Smooth muscle cell (in vitro differentiated cells): ENCODE measurements at regions not wholly inside any gene's neighbourhood (a gene's known extent, or its start where the extent isn't known, plus 50 kb on each side); places are given as distances from the start of the nearest gene placed in this dataset.

Source experiments
- DNase-seq: peaks from one replicate; lab custom pipeline; 2025; ENCODE audit not compliant: unreplicated experiment; lab: John Stamatoyannopoulos, UW
- H2AFZ ChIP-seq: fragments of 200-600 bp; sonication (generic); 2 replicates; pipeline ENCODE4 v1.6.0; 2016; ENCODE audit warnings: antibody characterized with exemption, low read depth, mild to moderate bottlenecking
- H3F3A ChIP-seq: fragments of 200-600 bp; sonication (generic); 2 replicates; pipeline ENCODE4 v1.6.0; 2017; ENCODE audit warnings: antibody characterized with exemption, low read depth
- H3K27ac ChIP-seq: fragments of 200-600 bp; sonication (generic); 2 replicates; pipeline ENCODE4 v1.5.1; 2016; ENCODE audit warnings: low read depth, mild to moderate bottlenecking
- H3K27me3 ChIP-seq: fragments of 200-600 bp; sonication (generic); 2 replicates; pipeline ENCODE4 v1.6.1; 2016; ENCODE audit warnings: low read depth, mild to moderate bottlenecking
- H3K36me3 ChIP-seq: fragments of 200-600 bp; sonication (generic); 2 replicates; pipeline ENCODE4 v1.5.1; 2016; ENCODE audit warnings: low read depth
- H3K4me1 ChIP-seq: fragments of 200-600 bp; sonication (generic); 2 replicates; pipeline ENCODE4 v1.5.1; 2016; ENCODE audit warnings: low read depth
- H3K4me2 ChIP-seq: fragments of 200-600 bp; sonication (generic); 2 replicates; pipeline ENCODE4 v1.6.0; 2016; ENCODE audit warnings: mild to moderate bottlenecking
- H3K4me3 ChIP-seq: fragments of 200-600 bp; sonication (generic); 2 replicates; pipeline ENCODE4 v1.5.1; 2016; ENCODE audit warnings: mild to moderate bottlenecking
- H3K79me2 ChIP-seq: fragments of 200-600 bp; sonication (generic); 2 replicates; pipeline ENCODE4 v1.6.0; 2016; ENCODE audit warnings: low read depth, mild to moderate bottlenecking
- H3K9ac ChIP-seq: fragments of 200-600 bp; sonication (generic); 2 replicates; pipeline ENCODE4 v1.6.0; 2016; ENCODE audit warnings: low read depth
- H3K9me3 ChIP-seq: fragments of 200-600 bp; sonication (generic); replicated peaks from 2 replicates; pipeline ENCODE4 v1.5.1; 2016; ENCODE audit warnings: low read depth
- H4K20me1 ChIP-seq: fragments of 200-600 bp; sonication (generic); 2 replicates; pipeline ENCODE4 v1.6.0; 2016; ENCODE audit warnings: low read depth
- WGBS: methylation state at CpG from one replicate; pipeline ENCODE4 v1.1.7; 2016; ENCODE audit warnings: low lambda C conversion rate; 5-methylcytosine and 5-hydroxymethylcytosine counted together
- TF ChIP-seq, protein P1 (sequence below): fragments of 200-600 bp; sonication (generic); IDR thresholded peaks from 2 replicates; pipeline ENCODE4 v1.5.1; 2017; ENCODE audit warnings: borderline replicate concordance, mild to moderate bottlenecking, antibody characterized with exemption; ENCODE audit not compliant: insufficient read depth, poor library complexity, severe bottlenecking

DNA sequence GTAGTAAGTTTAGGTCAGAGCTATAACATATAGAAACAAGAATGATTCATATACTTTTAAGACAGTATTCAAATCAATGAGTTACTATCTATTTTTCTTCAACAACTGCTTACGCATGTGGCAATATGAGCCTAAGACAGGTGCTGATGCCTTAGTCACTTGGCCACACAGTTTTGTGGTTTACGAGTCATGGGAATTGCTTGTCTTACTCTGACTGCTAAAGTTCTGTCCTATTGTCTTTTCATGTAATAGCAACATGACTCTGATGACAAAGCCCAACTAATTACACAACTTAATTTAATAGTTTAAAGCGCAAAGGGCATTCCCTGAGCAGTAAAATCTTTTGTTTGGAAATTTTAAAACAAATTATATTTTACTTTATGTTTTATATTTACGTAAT lies 159.3 kb upstream of the CENPW start:
- Histone ChIP-seq H2AFZ (no peak overlapping the region), H3K4me2 (no peak overlapping the region), H3K27ac (peak overlapping the region; percentile 20), H3K27me3 (no peaks in the 10 kb centered on the region), H3K79me2 (no peaks in the 10 kb centered on the region), H3K9ac (no peak overlapping the region), H3K4me3 (no peak overlapping the region), H3F3A (no peaks in the 10 kb centered on the region), H3K9me3 (no peaks in the 10 kb centered on the region), H3K4me1 (peaks cover 14% of the 10 kb centered on the region), H3K36me3 (no peaks in the 10 kb centered on the region), H4K20me1 (no peaks in the 10 kb centered on the region)
- WGBS: 72% methylated on average over 4 of the region's 4 CpGs
- DNase-seq: no peak
- TF ChIP-seq, protein P1, sequence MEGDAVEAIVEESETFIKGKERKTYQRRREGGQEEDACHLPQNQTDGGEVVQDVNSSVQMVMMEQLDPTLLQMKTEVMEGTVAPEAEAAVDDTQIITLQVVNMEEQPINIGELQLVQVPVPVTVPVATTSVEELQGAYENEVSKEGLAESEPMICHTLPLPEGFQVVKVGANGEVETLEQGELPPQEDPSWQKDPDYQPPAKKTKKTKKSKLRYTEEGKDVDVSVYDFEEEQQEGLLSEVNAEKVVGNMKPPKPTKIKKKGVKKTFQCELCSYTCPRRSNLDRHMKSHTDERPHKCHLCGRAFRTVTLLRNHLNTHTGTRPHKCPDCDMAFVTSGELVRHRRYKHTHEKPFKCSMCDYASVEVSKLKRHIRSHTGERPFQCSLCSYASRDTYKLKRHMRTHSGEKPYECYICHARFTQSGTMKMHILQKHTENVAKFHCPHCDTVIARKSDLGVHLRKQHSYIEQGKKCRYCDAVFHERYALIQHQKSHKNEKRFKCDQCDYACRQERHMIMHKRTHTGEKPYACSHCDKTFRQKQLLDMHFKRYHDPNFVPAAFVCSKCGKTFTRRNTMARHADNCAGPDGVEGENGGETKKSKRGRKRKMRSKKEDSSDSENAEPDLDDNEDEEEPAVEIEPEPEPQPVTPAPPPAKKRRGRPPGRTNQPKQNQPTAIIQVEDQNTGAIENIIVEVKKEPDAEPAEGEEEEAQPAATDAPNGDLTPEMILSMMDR: no peak

DNA sequence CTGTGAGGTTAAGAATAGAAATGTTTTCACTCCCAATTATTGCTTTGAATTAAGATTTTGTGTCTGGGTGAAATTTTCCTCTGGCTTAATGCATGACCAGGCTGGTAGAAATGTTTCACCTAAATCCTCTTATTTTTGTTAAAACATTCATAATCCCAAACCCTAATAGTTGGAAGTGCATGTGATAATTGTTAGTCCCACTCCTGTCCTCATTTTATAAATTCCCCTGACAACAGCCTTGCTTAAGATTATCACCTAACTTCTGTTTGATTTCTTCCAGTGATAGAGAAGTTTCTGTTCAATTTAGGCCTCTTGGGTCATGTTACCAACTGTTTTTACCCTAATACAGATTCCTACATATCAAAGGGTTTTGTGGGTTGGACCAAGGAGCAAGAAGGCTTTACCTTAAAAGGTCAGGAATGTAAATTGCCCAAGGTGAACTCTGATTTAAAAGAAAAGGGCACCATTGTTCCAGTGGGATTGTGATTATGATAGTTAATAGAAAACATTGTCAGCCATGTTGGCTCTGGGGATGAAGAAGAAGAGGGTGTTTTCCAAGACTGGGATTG lies 158.7 kb upstream of the CENPW start:
- TF ChIP-seq, protein P1: no peak
- Histone ChIP-seq H4K20me1 (no peaks in the 10 kb centered on the region), H3K4me1 (peaks cover 14% of the 10 kb centered on the region), H3K27me3 (no peaks in the 10 kb centered on the region), H3F3A (no peaks in the 10 kb centered on the region), H3K79me2 (no peaks in the 10 kb centered on the region), H3K36me3 (no peaks in the 10 kb centered on the region), H2AFZ (no peak overlapping the region), H3K9ac (no peak overlapping the region), H3K4me2 (no peak overlapping the region), H3K9me3 (no peaks in the 10 kb centered on the region), H3K4me3 (no peak overlapping the region), H3K27ac (peak overlapping the region; percentile 20)
- DNase-seq: no peak

DNA sequence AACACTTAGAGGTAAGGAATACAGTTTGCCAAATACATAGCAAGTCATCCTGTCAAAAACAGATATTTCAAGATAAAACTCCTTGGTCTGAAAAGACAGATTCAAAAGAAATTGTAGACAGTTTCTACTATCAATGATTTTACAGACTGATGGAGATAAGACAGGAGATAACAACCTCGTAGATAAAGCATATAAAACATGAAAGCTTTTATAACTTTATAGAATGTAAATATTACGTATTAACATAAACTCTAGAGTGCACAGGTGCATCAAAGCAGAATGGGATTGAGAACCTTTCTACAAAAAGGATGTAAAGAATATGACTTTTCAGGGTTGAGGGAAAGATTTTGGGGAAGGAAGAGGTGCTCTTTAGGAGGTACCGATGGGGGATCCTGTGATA lies 158.0 kb upstream of the CENPW start:
- no peaks in the 10 kb centered on the region for H3K36me3 ChIP-seq
- WGBS: 92% methylated on average over 3 of the region's 3 CpGs
- TF ChIP-seq, protein P1: no peak
- H3K4me3 ChIP-seq: no peak overlapping the region
- no peaks in the 10 kb centered on the region for H4K20me1 ChIP-seq
- H3F3A ChIP-seq: no peaks in the 10 kb centered on the region
- no peaks in the 10 kb centered on the region for H3K27me3 ChIP-seq
- no peak overlapping the region for H2AFZ ChIP-seq
- H3K4me1 ChIP-seq: peaks cover 14% of the 10 kb centered on the region
- no peaks in the 10 kb centered on the region for H3K9me3 ChIP-seq
- H3K4me2 ChIP-seq: no peak overlapping the region
- no peaks in the 10 kb centered on the region for H3K79me2 ChIP-seq
- H3K9ac ChIP-seq: no peak overlapping the region
- no peak for DNase-seq
- H3K27ac ChIP-seq: no peak overlapping the region

DNA sequence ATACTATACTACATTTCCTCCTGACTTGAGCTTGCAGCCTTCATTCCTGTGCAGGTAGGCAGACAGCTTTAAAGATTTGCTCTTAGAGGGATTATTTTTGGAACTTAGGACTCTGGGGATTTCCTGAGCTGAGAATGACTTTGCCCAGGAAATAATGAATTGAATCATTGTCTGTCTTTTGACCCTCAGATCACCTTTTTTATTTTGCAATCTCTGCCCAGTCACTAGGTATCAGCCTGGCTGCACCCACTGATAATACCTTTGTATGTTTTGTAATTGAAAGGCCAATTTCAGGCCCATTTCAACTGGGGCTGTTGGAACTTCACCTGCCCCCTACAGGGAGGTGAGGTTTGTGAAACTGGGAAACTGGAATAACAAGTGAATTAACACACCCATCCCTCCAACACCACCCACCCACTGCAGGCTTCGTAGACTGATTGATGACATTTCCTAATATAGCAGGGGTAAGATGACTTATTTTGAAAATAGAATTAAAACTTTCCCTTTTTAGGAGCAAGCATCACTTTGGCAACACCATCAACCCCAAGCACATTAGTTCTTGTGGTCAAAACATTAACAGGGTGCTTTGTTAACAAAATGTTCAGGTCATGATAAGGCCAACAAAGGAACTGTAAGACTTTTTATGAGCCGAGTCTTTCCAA lies 157.1 kb upstream of the CENPW start:
- H3F3A ChIP-seq: no peaks in the 10 kb centered on the region
- H3K36me3 ChIP-seq: no peaks in the 10 kb centered on the region
- 83% methylated on average over 2 of the region's 2 CpGs for WGBS
- H3K4me2 ChIP-seq: no peak overlapping the region
- TF ChIP-seq, protein P1: no peak
- H3K4me3 ChIP-seq: no peak overlapping the region
- H3K27me3 ChIP-seq: no peaks in the 10 kb centered on the region
- no peak overlapping the region for H3K9ac ChIP-seq
- H3K9me3 ChIP-seq: no peaks in the 10 kb centered on the region
- no peaks in the 10 kb centered on the region for H3K79me2 ChIP-seq
- no peak overlapping the region for H3K27ac ChIP-seq
- H3K4me1 ChIP-seq: peaks cover 14% of the 10 kb centered on the region
- H2AFZ ChIP-seq: no peak overlapping the region
- DNase-seq: no peak
- H4K20me1 ChIP-seq: no peaks in the 10 kb centered on the region
